HCT116 (cell line): ENCODE measurements at regions not wholly inside any gene's neighbourhood (a gene's known extent, or its start where the extent isn't known, plus 50 kb on each side); places are given as distances from the start of the nearest gene placed in this dataset.

Experiments used
- ATAC-seq: fragments of 200-7000 bp; cut with Tn5 transposase; 2 replicates; pipeline ENCODE4 v1.9.1; 2020; ENCODE audit warnings: mild to moderate bottlenecking, moderate library complexity
- BruUV-seq: library from RNA; stranded (reverse); fragments of 400-500 nt; replicated peaks from 2 replicates; lab custom pipeline; 2021; lab: Mats Ljungman, UMichigan
- CTCF ChIA-PET: fragments of 300-600 bp; sonication (Branson Sonifier 250); formaldehyde crosslinking; loops from one replicate; lab custom pipeline; 2021; ENCODE audit warnings: antibody characterized with exemption; lab: Charles Lee
- POLR2A ChIA-PET: fragments of 300-600, 350-600 bp; sonication (Branson Sonifier 250); formaldehyde crosslinking; loops from one replicate; lab custom pipeline; 2021; ENCODE audit warnings: antibody characterized with exemption; lab: Charles Lee
- RAD21 ChIA-PET, 2 experiments: fragments of 300-600 bp; sonication (Branson Sonifier 250); formaldehyde crosslinking; loops; one replicate each; lab custom pipeline; 2023; ENCODE audit warnings: low total read pairs in 2 of 2; ENCODE audit not compliant: uncharacterized antibody in 2 of 2, unreplicated experiment in 2 of 2, low non-redundant PET in 1 of 2; lab: Charles Lee
- DNase-seq: peaks from one replicate; pipeline ENCODE4 v3.0.0-alpha.2; 2010; ENCODE audit warnings: low read depth, low spot score
- H2AFZ ChIP-seq: fragments of 200-600 bp; shearing (Covaris generic), sonication (generic); 2 replicates; pipeline ENCODE4 v1.6.1; 2017; ENCODE audit warnings: low read depth, mixed run types, mixed read lengths, antibody characterized with exemption, low read length; ENCODE audit not compliant: poor library complexity, severe bottlenecking
- H3K27ac ChIP-seq: 2 replicates; pipeline ENCODE4 v1.5.1; 2012; ENCODE audit warnings: low read depth, low read length
- H3K27me3 ChIP-seq: fragments of 200-600 bp; sonication (generic); 2 replicates; pipeline ENCODE4 v1.6.1; 2016; ENCODE audit warnings: mixed run types, low read length, mixed read lengths; ENCODE audit not compliant: insufficient read depth
- H3K36me3 ChIP-seq, 2 experiments: fragments of 200-500 bp in 1 of 2; fragments of 200-600 bp in 1 of 2; sonication (Bioruptor generic) in 1 of 2; sonication (generic) in 1 of 2; 2 replicates each; pipeline versions ENCODE4 v1.5.1 to v1.6.1; 2014 to 2016; ENCODE audit warnings: low read length in 2 of 2, inconsistent platforms in 1 of 2, mixed read lengths in 1 of 2, mixed run types in 1 of 2; ENCODE audit not compliant: insufficient read depth in 2 of 2, control insufficient read depth in 1 of 2
- H3K4me1 ChIP-seq, 2 experiments: fragments of 200-600 bp in 1 of 2; sonication (generic) in 1 of 2; 2 replicates each; pipeline versions ENCODE4 v1.5.1 to v1.6.1; 2012 to 2017; ENCODE audit warnings: low read length in 2 of 2, inconsistent platforms in 1 of 2, mild to moderate bottlenecking in 1 of 2, mixed read lengths in 1 of 2, mixed run types in 1 of 2, moderate library complexity in 1 of 2; ENCODE audit not compliant: insufficient read depth in 2 of 2, control insufficient read depth in 1 of 2
- H3K4me2 ChIP-seq: fragments of 200-600 bp; sonication (generic); 2 replicates; pipeline ENCODE4 v1.6.1; 2017; ENCODE audit warnings: mixed run types, low read length, mixed read lengths
- H3K4me3 ChIP-seq, 2 experiments: fragments of 200-600 bp in 1 of 2; sonication (generic) in 1 of 2; replicated peaks in 1 of 2; 2 replicates each; pipeline ENCODE4 v1.5.1; 2011 to 2016; ENCODE audit warnings: low read length in 2 of 2, control low read depth in 1 of 2, low read depth in 1 of 2, mild to moderate bottlenecking in 1 of 2, mixed read lengths in 1 of 2, mixed run types in 1 of 2
- H3K79me2 ChIP-seq: fragments of 200-600 bp; sonication (generic); 2 replicates; pipeline ENCODE4 v1.6.1; 2017; ENCODE audit warnings: mild to moderate bottlenecking, mixed run types, low read length, moderate library complexity, mixed read lengths; ENCODE audit not compliant: insufficient read depth
- H3K9ac ChIP-seq: fragments of 200-600 bp; sonication (generic); 2 replicates; pipeline ENCODE4 v1.6.1; 2016; ENCODE audit warnings: low read length, mixed read lengths
- H3K9me2 ChIP-seq: fragments of 200-600 bp; sonication (generic), shearing (Covaris generic); 2 replicates; pipeline ENCODE4 v1.6.1; 2017; ENCODE audit warnings: mixed run types, mild to moderate bottlenecking, moderate library complexity; ENCODE audit not compliant: insufficient read depth
- H3K9me3 ChIP-seq, 2 experiments: fragments of 200-500 bp in 1 of 2; fragments of 200-600 bp in 1 of 2; sonication (Bioruptor generic) in 1 of 2; sonication (generic) in 1 of 2; 2 replicates each; pipeline ENCODE4 v1.6.1; 2014 to 2017; ENCODE audit warnings: low read length in 2 of 2, mixed read lengths in 2 of 2, inconsistent platforms in 1 of 2, low read depth in 1 of 2, mild to moderate bottlenecking in 1 of 2, mixed run types in 1 of 2, moderate library complexity in 1 of 2; ENCODE audit not compliant: control insufficient read depth in 1 of 2, insufficient read depth in 1 of 2
- H4K20me1 ChIP-seq: fragments of 200-600 bp; sonication (generic), shearing (Covaris generic); 2 replicates; pipeline ENCODE4 v1.6.1; 2017; ENCODE audit warnings: mixed run types, mild to moderate bottlenecking, moderate library complexity; ENCODE audit not compliant: insufficient read depth
- ATF3 ChIP-seq: IDR thresholded peaks from 2 replicates; pipeline ENCODE4 v1.6.1; 2012
- CBX3 ChIP-seq: IDR thresholded peaks from 2 replicates; pipeline ENCODE4 v1.6.1; 2012; ENCODE audit warnings: low read depth
- CEBPB ChIP-seq: IDR thresholded peaks from 2 replicates; pipeline ENCODE4 v1.6.1; 2012; ENCODE audit warnings: low read depth
- EGR1 ChIP-seq: IDR thresholded peaks from 2 replicates; pipeline ENCODE4 v1.6.1; 2012; ENCODE audit warnings: low read depth
- ELF1 ChIP-seq: IDR thresholded peaks from 2 replicates; pipeline ENCODE4 v1.6.1; 2012; ENCODE audit warnings: low read depth, borderline replicate concordance
- EZH2 ChIP-seq: fragments of 200-600 bp; sonication (generic); IDR thresholded peaks from 2 replicates; pipeline ENCODE4 v1.6.1; 2017; ENCODE audit warnings: antibody characterized with exemption, mixed run types
- FOSL1 ChIP-seq: IDR thresholded peaks from 2 replicates; pipeline ENCODE4 v1.6.1; 2012; ENCODE audit warnings: low read depth
- MAX ChIP-seq: IDR thresholded peaks from 2 replicates; pipeline ENCODE4 v1.6.1; 2012
- POLR2A ChIP-seq: IDR thresholded peaks from 2 replicates; pipeline ENCODE4 v1.7.0; 2011; ENCODE audit warnings: borderline replicate concordance; ENCODE audit not compliant: insufficient read depth, insufficient read length; ENCODE audit errors: extremely low read depth
- POLR2AphosphoS5 ChIP-seq: IDR thresholded peaks from 2 replicates; pipeline ENCODE4 v1.6.1; 2011; ENCODE audit warnings: mild to moderate bottlenecking, low read depth, low read length, moderate library complexity
- RAD21 ChIP-seq: IDR thresholded peaks from 2 replicates; pipeline ENCODE4 v1.6.1; 2012; ENCODE audit warnings: low read depth, mild to moderate bottlenecking
- SP1 ChIP-seq: IDR thresholded peaks from 2 replicates; pipeline ENCODE4 v1.6.1; 2012; ENCODE audit warnings: low read depth
- SRF ChIP-seq: IDR thresholded peaks from 2 replicates; pipeline ENCODE4 v1.6.1; 2012; ENCODE audit warnings: low read depth
- TCF7L2 ChIP-seq: IDR thresholded peaks from 2 replicates; pipeline ENCODE4 v1.7.0; 2011; ENCODE audit warnings: borderline replicate concordance, inconsistent platforms; ENCODE audit not compliant: insufficient read depth, insufficient read length; ENCODE audit errors: extremely low read depth
- ZBTB33 ChIP-seq: IDR thresholded peaks from 2 replicates; pipeline ENCODE4 v1.6.1; 2011; ENCODE audit warnings: mild to moderate bottlenecking, low read length, moderate library complexity; ENCODE audit not compliant: insufficient replicate concordance; ENCODE audit errors: extremely low read depth
- ZNF274 ChIP-seq: fragments of 200-500 bp; sonication (Bioruptor generic); IDR thresholded peaks from 2 replicates; pipeline ENCODE4 v1.6.1; 2014; ENCODE audit warnings: mild to moderate bottlenecking, low read depth, low read length, inconsistent platforms
- intact Hi-C: fragments of 100-400 bp; cut with micrococcal nuclease; formaldehyde crosslinking; loops from 2 replicates; pipeline ENCODE4 v1.10.0; 2022

DNA sequence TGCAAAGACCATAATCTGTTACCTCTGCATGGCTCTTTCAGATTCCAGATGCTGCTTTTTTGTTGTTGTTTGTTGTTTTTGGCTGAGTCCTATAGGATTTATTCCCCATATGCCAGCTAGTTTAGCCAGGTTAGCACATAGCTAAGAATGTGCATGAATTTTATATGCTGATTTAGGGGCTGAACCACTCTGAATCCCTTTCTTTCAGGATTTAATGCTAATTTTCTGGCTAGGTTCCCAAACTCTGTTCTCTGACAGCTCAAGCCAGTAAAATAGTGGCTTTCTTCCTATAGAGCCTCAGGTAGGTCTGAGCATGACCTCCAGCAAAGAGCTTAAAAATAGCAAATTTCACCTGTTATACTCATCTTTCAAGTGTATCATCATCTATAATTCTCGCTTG, 521.4 kb downstream of the CAAP1 start (continued):
- TF ChIP-seq MAX (no peak), ATF3 (no peak), EGR1 (no peak)

GRCh38 chr9:26369093-26369492, 523.5 kb downstream of the CAAP1 start:
- TF ChIP-seq RAD21 (no peak), ZBTB33 (no peak), ZNF274 (no peak), ELF1 (no peak), POLR2A (no peak), POLR2AphosphoS5 (no peak), TCF7L2 (no peak), EGR1 (no peak), EZH2 (no peak), SP1 (no peak), MAX (no peak), ATF3 (no peak), CEBPB (no peak), FOSL1 (no peak), CBX3 (no peak), SRF (no peak)
- Histone ChIP-seq H3K27ac (no peak overlapping the region), H3K9ac (no peak overlapping the region), H3K9me3 (peaks cover 3 to 16% of the 10 kb centered on the region in 2 experiments; a peak in 1 of 4 replicates), H2AFZ (no peak overlapping the region), H3K4me2 (no peak overlapping the region), H3K36me3 (no peaks in the 10 kb centered on the region), H3K9me2 (no peaks in the 10 kb centered on the region), H3K27me3 (no peaks in the 10 kb centered on the region), H3K4me1 (no peaks in the 10 kb centered on the region), H3K79me2 (no peaks in the 10 kb centered on the region), H3K4me3 (no peak overlapping the region), H4K20me1 (no peaks in the 10 kb centered on the region)
- ChIA-PET POLR2A (no interaction called here), RAD21 (no interaction called here), CTCF (no interaction called here)
- intact Hi-C loops = no loop called here
- ATAC-seq (no peak), DNase-seq (no peak)
- no TSS peak for BruUV-seq
